HEK293 (cell line): ENCODE measurements at regions not wholly inside any gene's neighbourhood (a gene's known extent, or its start where the extent isn't known, plus 50 kb on each side); places are given as distances from the start of the nearest gene placed in this dataset.

Source experiments
- CTCF ChIA-PET: fragments of 350-600 bp; formaldehyde crosslinking; extraction: SDS; loops from one replicate; lab custom pipeline; 2021; ENCODE audit warnings: antibody characterized with exemption; lab: Yijun Ruan, JAX
- POLR2A ChIA-PET: fragments of 300-600 bp; formaldehyde crosslinking; extraction: SDS; loops from one replicate; lab custom pipeline; 2020; ENCODE audit warnings: antibody characterized with exemption, inconsistent platforms; lab: Yijun Ruan, JAX
- H3K27ac ChIP-seq: fragments of 200-500 bp; sonication (Bioruptor generic); 2 replicates; pipeline ENCODE4 v1.5.1; 2014; ENCODE audit warnings: low read depth, low read length, control low read depth, inconsistent platforms; ENCODE audit errors: extremely low read depth
- H3K36me3 ChIP-seq, 2 experiments: fragments of 200-500 bp in 1 of 2; sonication (Bioruptor generic) in 1 of 2; 1 replicate in 1 of 2; 2 replicates in 1 of 2; pipeline ENCODE4 v1.5.1; 2014 to 2017; ENCODE audit warnings: inconsistent platforms in 2 of 2, low read length in 2 of 2; ENCODE audit not compliant: control insufficient read depth in 2 of 2, insufficient read depth in 1 of 2
- H3K4me1 ChIP-seq: fragments of 200-500 bp; sonication (Bioruptor generic); 2 replicates; pipeline ENCODE4 v1.5.1; 2014; ENCODE audit warnings: mild to moderate bottlenecking, low read length, inconsistent platforms; ENCODE audit not compliant: control insufficient read depth, insufficient read depth
- H3K4me3 ChIP-seq: 2 replicates; pipeline ENCODE4 v1.5.1; 2011; ENCODE audit warnings: low read depth, mild to moderate bottlenecking, control low read depth, low read length, moderate library complexity
- H3K9me3 ChIP-seq: fragments of 200-500 bp; sonication (Bioruptor generic); 2 replicates; pipeline ENCODE4 v1.5.1; 2014; ENCODE audit warnings: low read depth, low read length, inconsistent platforms; ENCODE audit not compliant: control insufficient read depth, insufficient read depth
- BCL11A ChIP-seq: fragments of 450-650 bp; formaldehyde crosslinking; IDR thresholded peaks from 2 replicates; pipeline ENCODE4 v1.5.1; 2016; ENCODE audit warnings: low read depth, missing biosample characterization, missing genetic modification characterization
- HOXC10 ChIP-seq: sonication (generic); formaldehyde crosslinking; IDR thresholded peaks from 2 replicates; pipeline ENCODE4 v1.8.1; 2023; ENCODE audit warnings: mild to moderate bottlenecking, missing genetic modification reagents
- KLF10 ChIP-seq: fragments of 450-650 bp; IDR thresholded peaks from 2 replicates; pipeline ENCODE4 v1.5.1; 2018; ENCODE audit warnings: missing biosample characterization, mild to moderate bottlenecking, missing genetic modification characterization
- SP3 ChIP-seq: fragments of 450-650 bp; formaldehyde crosslinking; IDR thresholded peaks from 2 replicates; pipeline ENCODE4 v1.5.1; 2016; ENCODE audit warnings: missing biosample characterization, missing genetic modification characterization
- ZBTB1 ChIP-seq: fragments of 450-650 bp; formaldehyde crosslinking; IDR thresholded peaks from 2 replicates; pipeline ENCODE4 v1.5.1; 2016; ENCODE audit warnings: missing biosample characterization, missing genetic modification characterization
- ZBTB21 ChIP-seq: fragments of 450-650 bp; formaldehyde crosslinking; IDR thresholded peaks from 2 replicates; pipeline ENCODE4 v1.5.1; 2017; ENCODE audit warnings: missing biosample characterization, missing genetic modification characterization
- ZBTB8A ChIP-seq: fragments of 450-650 bp; formaldehyde crosslinking; IDR thresholded peaks from 2 replicates; pipeline ENCODE4 v1.5.1; 2016; ENCODE audit warnings: missing biosample characterization, missing genetic modification characterization
- ZEB2 ChIP-seq: fragments of 450-650 bp; formaldehyde crosslinking; IDR thresholded peaks from 2 replicates; pipeline ENCODE4 v1.5.1; 2016; ENCODE audit warnings: missing biosample characterization, missing genetic modification characterization
- ZNF132 ChIP-seq: fragments of 450-650 bp; formaldehyde crosslinking; IDR thresholded peaks from 2 replicates; pipeline ENCODE4 v1.5.1; 2017; ENCODE audit warnings: missing biosample characterization, missing genetic modification characterization, borderline replicate concordance
- ZNF146 ChIP-seq: fragments of 450-650 bp; formaldehyde crosslinking; IDR thresholded peaks from 2 replicates; pipeline ENCODE4 v1.5.1; 2016; ENCODE audit warnings: missing biosample characterization, missing genetic modification characterization
- ZNF266 ChIP-seq: fragments of 450-650 bp; formaldehyde crosslinking; IDR thresholded peaks from 2 replicates; pipeline ENCODE4 v1.5.1; 2016; ENCODE audit warnings: missing biosample characterization, missing genetic modification characterization, low read depth
- ZNF274 ChIP-seq, 2 experiments: fragments of 200-500 bp in 1 of 2; fragments of 450-650 bp in 1 of 2; sonication (Bioruptor generic) in 1 of 2; formaldehyde crosslinking in 1 of 2; IDR thresholded peaks; 2 replicates each; pipeline versions ENCODE4 v1.5.1 to v1.6.1; 2014 to 2016; ENCODE audit warnings: borderline replicate concordance in 1 of 2, inconsistent platforms in 1 of 2, low read length in 1 of 2, missing biosample characterization in 1 of 2, missing genetic modification characterization in 1 of 2
- ZNF398 ChIP-seq: fragments of 450-650 bp; formaldehyde crosslinking; IDR thresholded peaks from 2 replicates; pipeline ENCODE4 v1.5.1; 2017; ENCODE audit warnings: missing biosample characterization, missing genetic modification characterization
- ZNF510 ChIP-seq: fragments of 450-650 bp; formaldehyde crosslinking; IDR thresholded peaks from 2 replicates; pipeline ENCODE4 v1.5.1; 2018; ENCODE audit warnings: mild to moderate bottlenecking, missing genetic modification characterization, missing biosample characterization; ENCODE audit not compliant: insufficient replicate concordance
- ZNF776 ChIP-seq: fragments of 450-650 bp; formaldehyde crosslinking; IDR thresholded peaks from 2 replicates; pipeline ENCODE4 v1.5.0; 2017; ENCODE audit warnings: missing biosample characterization, missing genetic modification characterization, borderline replicate concordance
- ZNF792 ChIP-seq: fragments of 450-650 bp; formaldehyde crosslinking; IDR thresholded peaks from 2 replicates; pipeline ENCODE4 v1.5.1; 2016; ENCODE audit warnings: missing biosample characterization, missing genetic modification characterization
- TF ChIP-seq, protein P1 (sequence below): fragments of 450-650 bp; formaldehyde crosslinking; IDR thresholded peaks from 2 replicates; pipeline ENCODE4 v1.5.1; 2017; ENCODE audit warnings: missing biosample characterization, mild to moderate bottlenecking, missing genetic modification characterization, moderate library complexity
- TF ChIP-seq, protein P2 (sequence below): fragments of 450-650 bp; formaldehyde crosslinking; optimal IDR thresholded peaks from 2 replicates; pipeline ENCODE3; 2016; ENCODE audit warnings: missing biosample characterization, mild to moderate bottlenecking, missing genetic modification characterization
- TF ChIP-seq, protein P3 (sequence below): fragments of 450-650 bp; formaldehyde crosslinking; IDR thresholded peaks from 2 replicates; pipeline ENCODE4 v1.5.1; 2016; ENCODE audit warnings: missing biosample characterization, missing genetic modification characterization

DNA sequence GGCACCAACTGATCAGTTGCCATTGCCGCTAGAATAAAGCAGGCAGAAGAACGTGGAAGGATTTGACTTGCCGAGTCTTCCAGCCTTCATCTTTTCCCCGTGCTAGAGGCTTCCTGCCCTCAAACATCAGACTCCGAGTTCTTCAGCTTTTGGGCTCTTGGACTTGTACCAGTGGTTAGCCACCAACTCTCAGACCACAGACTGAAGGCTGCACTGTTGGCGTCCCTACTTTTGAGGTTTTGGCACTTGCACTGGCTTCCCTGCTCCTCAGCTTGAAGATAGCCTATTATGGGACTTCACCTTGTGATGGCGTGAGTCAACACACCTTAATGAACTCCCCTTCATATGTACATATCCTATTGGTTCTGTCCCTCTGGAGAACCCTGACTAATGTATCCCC, 57.3 kb upstream of the KCND2 start:
- TF ChIP-seq, protein P1, sequence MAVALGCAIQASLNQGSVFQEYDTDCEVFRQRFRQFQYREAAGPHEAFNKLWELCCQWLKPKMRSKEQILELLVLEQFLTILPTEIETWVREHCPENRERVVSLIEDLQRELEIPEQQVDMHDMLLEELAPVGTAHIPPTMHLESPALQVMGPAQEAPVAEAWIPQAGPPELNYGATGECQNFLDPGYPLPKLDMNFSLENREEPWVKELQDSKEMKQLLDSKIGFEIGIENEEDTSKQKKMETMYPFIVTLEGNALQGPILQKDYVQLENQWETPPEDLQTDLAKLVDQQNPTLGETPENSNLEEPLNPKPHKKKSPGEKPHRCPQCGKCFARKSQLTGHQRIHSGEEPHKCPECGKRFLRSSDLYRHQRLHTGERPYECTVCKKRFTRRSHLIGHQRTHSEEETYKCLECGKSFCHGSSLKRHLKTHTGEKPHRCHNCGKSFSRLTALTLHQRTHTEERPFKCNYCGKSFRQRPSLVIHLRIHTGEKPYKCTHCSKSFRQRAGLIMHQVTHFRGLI = no peak
- TF ChIP-seq ZNF132 (tag by site-specific recombination) (no peak), ZBTB8A (tag by site-specific recombination) (no peak), ZNF792 (tag by site-specific recombination) (no peak), ZBTB21 (no peak)
- no peaks in the 10 kb centered on the region for H3K36me3 ChIP-seq
- CTCF ChIA-PET = no interaction called here

DNA sequence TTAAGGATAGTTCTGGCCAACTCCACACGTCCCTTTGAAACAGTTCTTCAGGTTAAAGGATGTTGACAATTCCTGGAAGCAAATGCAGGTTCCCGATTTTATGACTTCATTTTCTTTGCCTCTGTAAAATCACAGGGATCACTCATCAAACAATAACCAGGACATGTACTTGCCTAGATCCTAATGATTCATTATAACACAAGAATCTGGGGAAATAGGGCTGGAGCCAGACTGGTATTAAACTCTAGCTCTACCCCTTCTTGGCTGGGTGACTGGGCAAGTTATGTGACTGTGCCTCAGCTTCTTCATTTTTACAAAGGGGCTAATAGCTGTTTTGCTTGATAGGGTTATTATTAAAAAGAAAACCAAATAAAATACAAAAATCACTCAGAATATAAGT, 56.0 kb upstream of the KCND2 start:
- H3K4me3 ChIP-seq = no peak overlapping the region
- ChIA-PET CTCF (interaction anchor here (0.6 kb wide), 1 partner anchor 10 kb away, joined by 3 read pairs; no protein-coding TSS in a partner anchor), POLR2A (no interaction called here)
- TF ChIP-seq SP3 (tag by site-specific recombination) = no peak
- no peak for TF ChIP-seq ZNF132 (tag by site-specific recombination)
- TF ChIP-seq ZNF146 = no peak
- TF ChIP-seq ZNF274 (IDR thresholded peaks at IDR 0.05; ENCODE audit: low read length) = no peak
- no peak for TF ChIP-seq ZNF274 (tag by site-specific recombination; IDR thresholded peaks at IDR 0.05; ENCODE audit: borderline replicate concordance)
- no peak for TF ChIP-seq HOXC10 (CRISPR knock-in tag)
- TF ChIP-seq ZNF776 (tag by site-specific recombination) = no peak
- no peak for TF ChIP-seq KLF10 (tag by site-specific recombination)
- TF ChIP-seq ZBTB1 (tag by site-specific recombination) = no peak
- TF ChIP-seq ZNF510 (tag by site-specific recombination) = no peak
- no peak for TF ChIP-seq ZNF398 (tag by site-specific recombination)
- TF ChIP-seq, protein P2, sequence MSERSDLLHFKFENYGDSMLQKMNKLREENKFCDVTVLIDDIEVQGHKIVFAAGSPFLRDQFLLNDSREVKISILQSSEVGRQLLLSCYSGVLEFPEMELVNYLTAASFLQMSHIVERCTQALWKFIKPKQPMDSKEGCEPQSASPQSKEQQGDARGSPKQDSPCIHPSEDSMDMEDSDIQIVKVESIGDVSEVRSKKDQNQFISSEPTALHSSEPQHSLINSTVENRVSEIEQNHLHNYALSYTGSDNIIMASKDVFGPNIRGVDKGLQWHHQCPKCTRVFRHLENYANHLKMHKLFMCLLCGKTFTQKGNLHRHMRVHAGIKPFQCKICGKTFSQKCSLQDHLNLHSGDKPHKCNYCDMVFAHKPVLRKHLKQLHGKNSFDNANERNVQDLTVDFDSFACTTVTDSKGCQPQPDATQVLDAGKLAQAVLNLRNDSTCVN = no peak
- H3K27ac ChIP-seq = no peak overlapping the region
- no peaks in the 10 kb centered on the region for H3K4me1 ChIP-seq
- H3K9me3 ChIP-seq = no peaks in the 10 kb centered on the region
- H3K36me3 ChIP-seq = no peaks in the 10 kb centered on the region

More for the DNA sequence above, 57.3 kb upstream of the KCND2 start:
- POLR2A ChIA-PET = interaction anchor here (0.6 kb wide), 1 partner anchor 34 kb away, joined by 5 read pairs; no protein-coding TSS in a partner anchor
- Histone ChIP-seq H3K4me1 (no peaks in the 10 kb centered on the region), H3K9me3 (no peaks in the 10 kb centered on the region), H3K27ac (no peak overlapping the region), H3K4me3 (no peak overlapping the region)

DNA sequence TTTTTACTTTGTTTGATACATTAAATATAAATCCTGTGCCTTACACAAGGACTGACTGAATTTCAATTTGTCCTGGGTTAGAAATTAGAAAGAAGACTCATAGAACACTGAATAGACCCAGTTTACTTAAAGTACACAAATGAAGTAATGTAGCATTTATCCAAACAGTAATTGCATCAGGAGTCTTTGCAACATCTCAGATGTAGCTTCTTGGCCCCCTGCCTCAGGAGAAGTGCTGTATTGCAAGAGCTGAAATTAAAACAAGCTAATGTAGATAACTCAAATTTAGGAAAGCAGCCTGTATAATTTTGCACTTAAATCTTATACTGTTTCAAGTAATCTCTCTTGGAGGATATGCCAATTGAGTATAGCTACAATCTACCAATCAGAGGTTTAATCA, 54.3 kb upstream of the KCND2 start:
- Histone ChIP-seq H3K27ac (no peak overlapping the region), H3K9me3 (no peaks in the 10 kb centered on the region), H3K36me3 (no peaks in the 10 kb centered on the region), H3K4me1 (no peaks in the 10 kb centered on the region), H3K4me3 (no peak overlapping the region)
- TF ChIP-seq ZNF792 (tag by site-specific recombination) (no peak), BCL11A (tag by site-specific recombination) (no peak), ZNF266 (tag by site-specific recombination) (no peak), ZEB2 (tag by site-specific recombination) (no peak)
- TF ChIP-seq, protein P3, sequence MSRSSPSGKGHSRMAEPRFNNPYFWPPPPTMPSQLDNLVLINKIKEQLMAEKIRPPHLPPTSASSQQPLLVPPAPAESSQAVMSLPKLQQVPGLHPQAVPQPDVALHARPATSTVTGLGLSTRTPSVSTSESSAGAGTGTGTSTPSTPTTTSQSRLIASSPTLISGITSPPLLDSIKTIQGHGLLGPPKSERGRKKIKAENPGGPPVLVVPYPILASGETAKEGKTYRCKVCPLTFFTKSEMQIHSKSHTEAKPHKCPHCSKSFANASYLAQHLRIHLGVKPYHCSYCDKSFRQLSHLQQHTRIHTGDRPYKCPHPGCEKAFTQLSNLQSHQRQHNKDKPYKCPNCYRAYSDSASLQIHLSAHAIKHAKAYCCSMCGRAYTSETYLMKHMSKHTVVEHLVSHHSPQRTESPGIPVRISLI (tag by site-specific recombination) = no peak
- ChIA-PET POLR2A (no interaction called here), CTCF (no interaction called here)
